GM23338 (cell line): ENCODE measurements at regions not wholly inside any gene's neighbourhood (a gene's known extent, or its start where the extent isn't known, plus 50 kb on each side); places are given as distances from the start of the nearest gene placed in this dataset.

ENCODE experiments used
- CREB1 ChIP-seq: fragments of 250-450 bp; sonication (Bioruptor Pico); IDR thresholded peaks from 2 replicates; pipeline ENCODE4 v1.5.0; 2020; ENCODE audit warnings: low read depth, mild to moderate bottlenecking, moderate library complexity
- CTCF ChIP-seq, 2 experiments: fragments of 200-600 bp in 1 of 2; sonication (generic) in 1 of 2; conservative IDR thresholded peaks; 2 replicates each; pipeline versions ENCODE4 v1.5.1 to v1.6.1; 2016 to 2017; ENCODE audit warnings: antibody characterized with exemption in 2 of 2, low read depth in 2 of 2, mild to moderate bottlenecking in 2 of 2, moderate library complexity in 1 of 2
- ETS1 ChIP-seq: IDR thresholded peaks from 2 replicates; pipeline ENCODE4 v1.6.1; 2016; ENCODE audit warnings: antibody characterized with exemption
- EZH2 ChIP-seq: fragments of 200-600 bp; sonication (generic); IDR thresholded peaks from one replicate; pipeline ENCODE4 v1.8.0; 2017; ENCODE audit warnings: antibody characterized with exemption, mild to moderate bottlenecking, low read depth; ENCODE audit not compliant: unreplicated experiment
- EZH2phosphoT487 ChIP-seq: fragments of 200-600 bp; sonication (generic); IDR thresholded peaks from one replicate; pipeline ENCODE4 v1.8.1; 2018; ENCODE audit warnings: antibody characterized with exemption; ENCODE audit not compliant: unreplicated experiment
- JUNB ChIP-seq: IDR thresholded peaks from one replicate; pipeline ENCODE4 v1.6.1; 2016; ENCODE audit warnings: antibody characterized with exemption; ENCODE audit not compliant: unreplicated experiment
- NANOG ChIP-seq: IDR thresholded peaks from 2 replicates; pipeline ENCODE4 v1.6.1; 2016; ENCODE audit warnings: antibody characterized with exemption, borderline replicate concordance
- POLR2AphosphoS5 ChIP-seq: IDR thresholded peaks from 2 replicates; pipeline ENCODE4 v1.6.1; 2016; ENCODE audit warnings: antibody characterized with exemption, low read depth
- REST ChIP-seq: IDR thresholded peaks from one replicate; pipeline ENCODE4 v1.6.1; 2018; ENCODE audit warnings: antibody characterized with exemption; ENCODE audit not compliant: unreplicated experiment
- STAT1 ChIP-seq: IDR thresholded peaks from one replicate; pipeline ENCODE4 v1.6.1; 2016; ENCODE audit warnings: antibody characterized with exemption; ENCODE audit not compliant: unreplicated experiment
- ZNF114 ChIP-seq: fragments of 250-450 bp; sonication (Bioruptor Pico); IDR thresholded peaks from 2 replicates; pipeline ENCODE4 v1.5.0; 2020; ENCODE audit warnings: mild to moderate bottlenecking, moderate library complexity
- ZNF331 ChIP-seq: fragments of 250-450 bp; sonication (Bioruptor Pico); IDR thresholded peaks from 2 replicates; pipeline ENCODE4 v1.5.0; 2020; ENCODE audit warnings: low read depth, mild to moderate bottlenecking, moderate library complexity
- ZNF462 ChIP-seq: fragments of 250-450 bp; sonication (Bioruptor Pico); IDR thresholded peaks from 2 replicates; pipeline ENCODE4 v1.5.0; 2020; ENCODE audit warnings: mild to moderate bottlenecking, moderate library complexity

GRCh38 chr10:24035761-24036160, 173.2 kb upstream of the KIAA1217 start:
- no peak for TF ChIP-seq POLR2AphosphoS5
- TF ChIP-seq CTCF (conservative IDR thresholded peaks at IDR 0.05; ENCODE audit: low read depth in 2 of 2) = no peak
- no peak for TF ChIP-seq ZNF331 (CRISPR knock-in tag)
- TF ChIP-seq EZH2phosphoT487 = no peak
- TF ChIP-seq REST = no peak
- no peak for TF ChIP-seq EZH2
- no peak for TF ChIP-seq CREB1 (CRISPR knock-in tag)
- no peak for TF ChIP-seq JUNB
- TF ChIP-seq ETS1 = no peak
- TF ChIP-seq ZNF114 (CRISPR knock-in tag) = no peak
- no peak for TF ChIP-seq STAT1
- no peak for TF ChIP-seq NANOG
- no peak for TF ChIP-seq ZNF462 (CRISPR knock-in tag)
